OCI-LY1 (cell line): ENCODE measurements at regions not wholly inside any gene's neighbourhood (a gene's known extent, or its start where the extent isn't known, plus 50 kb on each side); places are given as distances from the start of the nearest gene placed in this dataset.

Source experiments
- CTCF ChIP-seq: fragments of 200-600 bp; sonication (generic), shearing (Covaris generic); IDR thresholded peaks from 2 replicates; pipeline ENCODE4 v1.5.1; 2017; ENCODE audit warnings: mild to moderate bottlenecking, antibody characterized with exemption, low read length, moderate library complexity, mixed read lengths
- EZH2 ChIP-seq: fragments of 200-600 bp; sonication (generic), shearing (Covaris generic); IDR thresholded peaks from 2 replicates; pipeline ENCODE4 v1.8.0; 2017; ENCODE audit warnings: borderline replicate concordance, mixed run types, mild to moderate bottlenecking, antibody characterized with exemption, low read length, moderate library complexity, mixed read lengths

DNA sequence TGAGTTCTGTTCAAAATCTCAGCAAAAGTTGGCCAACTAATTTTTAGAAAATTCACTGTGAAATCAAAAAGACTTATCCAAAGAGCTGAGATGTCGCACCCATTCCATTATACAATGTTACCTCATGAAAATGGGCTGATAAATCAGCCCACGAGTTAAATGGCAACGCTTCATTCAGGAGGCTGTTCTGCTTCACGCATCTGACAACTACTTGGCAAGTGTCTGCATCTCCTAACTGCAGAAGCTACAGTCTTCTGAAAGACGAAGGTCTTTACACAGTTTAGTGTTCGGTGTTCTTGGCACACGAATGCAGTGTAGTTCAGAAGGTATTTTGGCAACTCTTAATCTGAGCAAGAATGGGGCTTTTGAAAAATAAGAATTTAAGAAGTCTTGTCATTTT, 166.6 kb upstream of the DKK2 start:
- no peak for TF ChIP-seq CTCF
- TF ChIP-seq EZH2, result no peak
